ENCODE measurements at regions not wholly inside any gene's neighbourhood (a gene's known extent, or its start where the extent isn't known, plus 50 kb on each side); places are given as distances from the start of the nearest gene placed in this dataset.

DNA sequence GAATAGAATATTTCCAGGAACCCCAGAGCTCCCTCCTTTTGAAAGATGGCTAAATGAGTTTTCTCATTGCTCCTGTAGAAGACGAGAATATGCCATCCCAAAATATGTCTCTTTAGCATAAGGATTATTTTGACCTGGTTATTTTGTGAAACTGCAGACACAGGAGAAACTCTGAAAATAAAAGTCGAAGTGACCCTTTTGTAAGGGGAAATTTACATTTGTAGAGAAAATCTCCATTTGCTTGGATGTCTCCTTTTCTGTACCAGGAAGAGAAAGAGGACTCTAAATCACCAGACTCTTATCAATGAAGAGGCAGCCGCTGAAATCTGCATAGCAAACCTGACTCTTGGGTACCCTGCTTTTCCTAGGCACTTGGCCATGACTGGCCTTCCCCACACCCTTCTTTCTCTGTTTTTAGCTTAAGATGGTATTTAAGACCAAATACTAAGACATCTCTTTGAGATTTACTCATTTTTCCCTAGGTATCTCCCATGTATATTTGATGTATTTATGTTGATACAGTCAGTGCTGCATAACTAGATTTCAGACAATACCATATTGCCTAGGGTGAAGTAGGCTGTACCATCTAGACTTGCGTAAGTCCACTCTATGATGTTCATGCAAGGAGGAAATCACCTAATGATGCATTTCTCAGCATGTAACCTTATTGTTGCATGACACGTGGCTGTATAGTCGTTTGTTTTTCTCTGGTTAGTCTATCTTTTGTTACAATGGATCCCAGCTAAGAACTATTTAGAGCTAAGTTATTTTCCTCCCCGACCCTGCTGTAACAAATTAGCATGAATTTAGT lies 98.2 kb upstream of the UBE3A start:
- peak overlapping the region; percentile 50 for H3K27ac ChIP-seq (ENCODE audit: low read depth, low read length)
- H3K36me3 ChIP-seq (ENCODE audit: control insufficient read depth, insufficient read depth, low read length), result no peaks in the 10 kb centered on the region
- H3K9ac ChIP-seq (ENCODE audit: low read depth, low read length), result no peak overlapping the region
- no peaks in the 10 kb centered on the region for H3K9me3 ChIP-seq (ENCODE audit: control insufficient read depth, insufficient read depth, low read length)
- 0 out of 2 replicates have a peak overlapping the region, but pooled peaks have one; percentile 8 for H3K4me3 ChIP-seq (ENCODE audit: low read depth, low read length)
- no peaks in the 10 kb centered on the region for H3K27me3 ChIP-seq (ENCODE audit: control insufficient read depth, insufficient read depth, low read length)
- H3K4me1 ChIP-seq (ENCODE audit: control insufficient read depth, insufficient read depth, low read length), result peaks cover 33% of the 10 kb centered on the region

DNA sequence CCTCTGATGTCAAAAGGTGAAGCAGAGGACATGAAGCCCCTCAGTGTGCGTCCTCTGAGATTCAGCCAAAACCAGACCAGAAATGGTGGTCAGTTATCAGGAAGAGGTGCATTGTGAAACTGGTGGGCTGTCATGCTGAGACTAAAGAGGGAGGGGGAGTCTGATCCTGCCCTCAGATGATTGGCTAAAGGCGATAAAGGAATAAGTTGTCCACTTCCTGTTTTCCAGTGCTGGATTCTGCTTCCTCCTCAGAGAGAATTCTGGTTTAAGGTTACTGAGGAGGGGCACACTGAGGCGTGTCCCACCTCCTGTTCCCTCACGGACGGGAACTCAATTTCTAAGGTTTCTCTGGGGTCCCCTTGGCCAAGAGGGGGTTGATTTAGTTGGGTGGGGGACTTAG lies 97.0 kb upstream of the UBE3A start:
- H3K36me3 ChIP-seq (ENCODE audit: control insufficient read depth, insufficient read depth, low read length), result no peaks in the 10 kb centered on the region
- H3K27me3 ChIP-seq (ENCODE audit: control insufficient read depth, insufficient read depth, low read length), result no peaks in the 10 kb centered on the region
- H3K9ac ChIP-seq (ENCODE audit: low read depth, low read length), result no peak overlapping the region; the same call in 1 of the 2 replicates
- H3K9me3 ChIP-seq (ENCODE audit: control insufficient read depth, insufficient read depth, low read length), result no peaks in the 10 kb centered on the region
- H3K27ac ChIP-seq (ENCODE audit: low read depth, low read length), result no peak overlapping the region
- H3K4me3 ChIP-seq (ENCODE audit: low read depth, low read length), result no peak overlapping the region
- H3K4me1 ChIP-seq (ENCODE audit: control insufficient read depth, insufficient read depth, low read length), result peaks cover 43% of the 10 kb centered on the region

DNA sequence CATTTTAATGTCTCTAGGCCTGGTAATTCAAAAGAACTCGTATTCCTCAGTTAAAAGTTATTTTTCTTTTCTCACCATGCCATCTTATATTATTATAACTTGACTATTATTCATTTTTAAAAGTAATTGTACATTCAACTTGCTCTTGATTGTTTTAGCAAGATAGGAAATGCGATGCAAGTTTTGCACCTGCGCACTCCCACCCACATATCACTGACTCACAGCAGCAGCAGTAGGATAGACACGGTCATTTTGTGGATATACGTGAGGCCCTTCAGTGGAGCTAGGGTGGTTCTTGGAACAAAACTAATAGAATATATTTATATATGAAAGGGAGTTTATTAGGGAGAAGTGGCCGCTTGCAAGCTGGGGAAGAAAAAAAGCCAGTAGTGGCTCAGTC lies 95.5 kb upstream of the UBE3A start:
- Histone ChIP-seq H3K4me1 (ENCODE audit: control insufficient read depth, insufficient read depth, low read length) (peaks cover 43% of the 10 kb centered on the region), H3K36me3 (ENCODE audit: control insufficient read depth, insufficient read depth, low read length) (no peaks in the 10 kb centered on the region), H3K4me3 (ENCODE audit: low read depth, low read length) (no peak overlapping the region), H3K27me3 (ENCODE audit: control insufficient read depth, insufficient read depth, low read length) (no peaks in the 10 kb centered on the region), H3K9ac (ENCODE audit: low read depth, low read length) (no peak overlapping the region), H3K9me3 (ENCODE audit: control insufficient read depth, insufficient read depth, low read length) (no peaks in the 10 kb centered on the region), H3K27ac (ENCODE audit: low read depth, low read length) (no peak overlapping the region)

DNA sequence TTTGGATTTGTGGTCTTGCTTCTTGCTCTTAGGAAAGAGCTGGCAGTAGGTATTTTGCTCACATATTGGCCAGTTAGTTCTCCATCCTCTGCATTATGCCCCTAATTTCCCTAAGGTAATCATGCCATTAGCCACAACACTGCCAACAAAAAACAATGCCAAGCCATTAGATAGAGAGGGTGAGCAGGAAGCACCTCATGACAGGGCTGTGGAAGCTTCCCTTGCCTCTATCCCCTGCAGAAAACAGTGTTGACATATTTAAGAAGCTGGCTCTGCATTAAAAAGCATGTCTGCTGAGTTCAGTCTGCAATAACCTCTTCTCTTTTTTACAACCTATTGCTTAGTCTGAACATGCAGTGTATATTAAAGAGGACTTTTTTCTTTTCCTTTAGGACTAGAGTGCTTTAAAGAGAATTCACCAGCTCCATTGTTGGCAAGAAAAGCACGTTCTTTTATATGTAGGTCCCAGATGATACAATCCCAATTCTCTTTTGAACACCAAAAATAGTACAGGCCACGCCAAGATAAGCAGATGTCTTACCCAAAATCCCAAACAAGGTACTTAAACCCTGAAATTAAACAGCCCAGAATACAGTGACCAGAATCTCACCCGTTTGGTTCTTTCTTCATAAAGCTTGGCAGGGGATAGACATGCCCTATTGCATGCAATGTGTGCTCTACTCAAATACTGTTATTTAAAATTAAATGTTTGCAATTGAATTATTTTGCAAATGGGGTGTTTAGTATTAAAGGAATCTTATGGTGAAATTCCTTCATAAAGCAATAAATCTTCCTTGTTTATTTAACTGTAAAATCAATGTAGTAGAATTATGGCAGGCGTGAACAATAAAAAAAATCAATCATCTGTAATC lies 93.7 kb upstream of the UBE3A start:
- H3K4me3 ChIP-seq (ENCODE audit: low read depth, low read length), result no peak overlapping the region
- H3K9me3 ChIP-seq (ENCODE audit: control insufficient read depth, insufficient read depth, low read length), result no peaks in the 10 kb centered on the region
- H3K4me1 ChIP-seq (ENCODE audit: control insufficient read depth, insufficient read depth, low read length), result peaks cover 38% of the 10 kb centered on the region
- H3K9ac ChIP-seq (ENCODE audit: low read depth, low read length), result no peak overlapping the region
- no peaks in the 10 kb centered on the region for H3K36me3 ChIP-seq (ENCODE audit: control insufficient read depth, insufficient read depth, low read length)
- H3K27ac ChIP-seq (ENCODE audit: low read depth, low read length), result no peak overlapping the region
- H3K27me3 ChIP-seq (ENCODE audit: control insufficient read depth, insufficient read depth, low read length), result no peaks in the 10 kb centered on the region

DNA sequence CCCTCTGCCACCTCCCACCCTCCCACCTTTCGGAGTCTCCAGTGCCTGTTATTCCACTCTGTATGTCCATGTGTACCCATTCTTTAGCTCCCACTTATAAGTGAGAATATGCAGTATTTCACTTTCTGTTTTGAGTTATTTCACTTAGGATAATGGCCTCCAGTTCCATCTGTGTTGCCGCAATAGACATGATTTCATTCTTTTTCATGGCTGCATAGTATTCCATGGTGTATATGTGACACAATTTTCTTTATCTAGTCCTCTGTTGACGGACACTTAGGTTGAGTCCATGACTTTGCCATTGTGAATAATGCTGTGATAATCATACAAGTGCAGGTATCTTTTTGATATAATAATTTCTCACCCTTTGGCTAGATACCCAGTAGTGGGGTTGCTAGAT lies 91.0 kb upstream of the UBE3A start:
- no peak overlapping the region for H3K27ac ChIP-seq (ENCODE audit: low read depth, low read length)
- peaks cover 28% of the 10 kb centered on the region for H3K4me1 ChIP-seq (ENCODE audit: control insufficient read depth, insufficient read depth, low read length)
- H3K9ac ChIP-seq (ENCODE audit: low read depth, low read length), result no peak overlapping the region
- 0 out of 2 replicates have a peak, but pooled peaks cover under 1% of the 10 kb centered on the region for H3K9me3 ChIP-seq (ENCODE audit: control insufficient read depth, insufficient read depth, low read length)
- no peaks in the 10 kb centered on the region for H3K36me3 ChIP-seq (ENCODE audit: control insufficient read depth, insufficient read depth, low read length)
- H3K27me3 ChIP-seq (ENCODE audit: control insufficient read depth, insufficient read depth, low read length), result no peaks in the 10 kb centered on the region
- no peak overlapping the region for H3K4me3 ChIP-seq (ENCODE audit: low read depth, low read length)

DNA sequence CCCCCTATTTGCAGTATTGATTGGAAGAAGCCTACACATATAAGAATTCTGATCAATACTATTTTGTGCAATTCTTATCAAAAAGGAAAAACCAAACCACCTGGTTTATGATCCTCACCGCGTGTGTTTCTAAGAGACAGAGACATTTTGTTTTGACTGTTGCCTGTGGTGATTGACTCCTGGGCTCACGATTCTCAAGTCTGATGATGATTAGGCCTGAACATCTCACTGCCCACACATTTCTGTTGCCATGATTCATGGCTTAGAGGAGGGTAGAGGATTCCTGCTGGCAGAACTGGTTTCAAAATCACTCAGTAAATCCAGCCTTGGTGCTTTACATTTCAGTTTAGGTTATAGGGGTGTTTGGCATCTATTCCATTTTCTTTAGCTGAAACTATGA lies 88.3 kb upstream of the UBE3A start:
- H3K9me3 ChIP-seq (ENCODE audit: control insufficient read depth, insufficient read depth, low read length), result 0 out of 2 replicates have a peak, but pooled peaks cover 4% of the 10 kb centered on the region
- no peak overlapping the region for H3K4me3 ChIP-seq (ENCODE audit: low read depth, low read length)
- no peak overlapping the region for H3K27ac ChIP-seq (ENCODE audit: low read depth, low read length)
- peaks cover 15% of the 10 kb centered on the region for H3K4me1 ChIP-seq (ENCODE audit: control insufficient read depth, insufficient read depth, low read length)
- no peak overlapping the region for H3K9ac ChIP-seq (ENCODE audit: low read depth, low read length)
- no peaks in the 10 kb centered on the region for H3K27me3 ChIP-seq (ENCODE audit: control insufficient read depth, insufficient read depth, low read length)
- no peaks in the 10 kb centered on the region for H3K36me3 ChIP-seq (ENCODE audit: control insufficient read depth, insufficient read depth, low read length)

DNA sequence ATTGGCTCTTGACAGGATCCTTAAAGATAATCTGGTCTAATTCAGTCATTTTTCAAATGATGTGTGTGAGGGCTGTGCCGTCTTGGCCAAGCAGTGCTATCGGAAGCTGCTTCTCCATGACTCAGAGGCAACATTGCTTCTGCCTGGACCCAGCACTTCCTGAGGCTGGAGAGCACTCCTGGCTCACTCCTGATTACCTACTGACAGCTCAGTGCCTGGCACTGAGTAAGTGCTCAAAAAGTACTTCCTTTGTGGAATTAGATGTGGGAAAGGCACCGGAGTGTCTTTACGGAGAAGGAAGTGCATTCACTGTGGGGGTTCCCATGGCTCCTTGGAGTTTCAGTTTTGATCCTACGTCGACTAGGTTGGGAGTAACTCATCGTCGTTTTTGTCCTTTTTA lies 86.9 kb upstream of the UBE3A start:
- no peaks in the 10 kb centered on the region for H3K36me3 ChIP-seq (ENCODE audit: control insufficient read depth, insufficient read depth, low read length)
- H3K27ac ChIP-seq (ENCODE audit: low read depth, low read length), result no peak overlapping the region
- H3K4me3 ChIP-seq (ENCODE audit: low read depth, low read length), result no peak overlapping the region
- H3K9me3 ChIP-seq (ENCODE audit: control insufficient read depth, insufficient read depth, low read length), result 0 out of 2 replicates have a peak, but pooled peaks cover 4% of the 10 kb centered on the region
- no peak overlapping the region for H3K9ac ChIP-seq (ENCODE audit: low read depth, low read length)
- H3K27me3 ChIP-seq (ENCODE audit: control insufficient read depth, insufficient read depth, low read length), result no peaks in the 10 kb centered on the region
- H3K4me1 ChIP-seq (ENCODE audit: control insufficient read depth, insufficient read depth, low read length), result peaks cover 3% of the 10 kb centered on the region; the same call in 1 of the 2 replicates

DNA sequence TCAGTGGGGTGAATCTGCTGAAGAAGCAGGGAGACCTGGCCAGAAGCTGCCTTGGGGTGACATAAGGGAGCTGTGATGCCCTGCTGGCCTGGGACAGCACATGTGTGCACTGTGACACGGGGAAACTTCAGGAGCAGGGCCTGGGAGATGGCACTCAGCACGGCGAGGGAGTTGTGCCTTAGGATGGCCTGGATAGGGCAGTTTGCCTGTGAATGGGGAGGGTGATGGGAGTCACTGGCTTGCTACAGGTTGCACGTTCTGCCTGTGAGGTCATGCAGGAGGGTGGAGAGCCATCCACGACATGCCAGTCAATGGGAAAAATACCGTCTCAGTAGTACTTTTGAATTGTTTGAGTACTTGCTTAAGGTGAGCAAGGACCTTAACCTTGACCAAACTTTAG lies 76.8 kb upstream of the UBE3A start:
- Histone ChIP-seq H3K27me3 (ENCODE audit: control insufficient read depth, insufficient read depth, low read length) (no peaks in the 10 kb centered on the region), H3K9ac (ENCODE audit: low read depth, low read length) (no peak overlapping the region), H3K36me3 (ENCODE audit: control insufficient read depth, insufficient read depth, low read length) (no peaks in the 10 kb centered on the region), H3K4me3 (ENCODE audit: low read depth, low read length) (no peak overlapping the region), H3K27ac (ENCODE audit: low read depth, low read length) (no peak overlapping the region), H3K9me3 (ENCODE audit: control insufficient read depth, insufficient read depth, low read length) (no peaks in the 10 kb centered on the region), H3K4me1 (ENCODE audit: control insufficient read depth, insufficient read depth, low read length) (peaks cover 8% of the 10 kb centered on the region; the same call in 1 of the 2 replicates)

DNA sequence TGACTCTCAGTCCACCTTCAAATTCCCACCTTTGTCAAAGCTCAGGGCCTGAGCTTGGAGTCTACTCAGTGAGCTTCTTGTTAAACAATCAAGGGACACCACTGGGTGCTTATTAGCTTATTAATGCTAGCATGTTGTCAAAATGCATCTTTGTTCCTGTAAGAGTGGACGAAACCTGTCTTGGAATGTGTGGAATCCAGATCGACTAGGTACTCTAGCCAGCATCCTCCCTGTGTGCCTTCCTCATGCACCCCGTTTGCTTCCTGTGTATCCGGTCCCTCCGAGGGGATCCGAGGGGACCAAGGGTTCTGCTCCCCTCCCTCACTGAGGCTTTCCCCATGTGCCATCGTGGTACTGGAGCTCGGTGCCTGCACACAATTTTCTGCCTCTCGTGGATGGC lies 75.7 kb upstream of the UBE3A start:
- Histone ChIP-seq H3K36me3 (ENCODE audit: control insufficient read depth, insufficient read depth, low read length) (no peaks in the 10 kb centered on the region), H3K9ac (ENCODE audit: low read depth, low read length) (no peak overlapping the region), H3K4me1 (ENCODE audit: control insufficient read depth, insufficient read depth, low read length) (peaks cover 19% of the 10 kb centered on the region), H3K4me3 (ENCODE audit: low read depth, low read length) (no peak overlapping the region), H3K9me3 (ENCODE audit: control insufficient read depth, insufficient read depth, low read length) (no peaks in the 10 kb centered on the region), H3K27me3 (ENCODE audit: control insufficient read depth, insufficient read depth, low read length) (no peaks in the 10 kb centered on the region), H3K27ac (ENCODE audit: low read depth, low read length) (no peak overlapping the region)

DNA sequence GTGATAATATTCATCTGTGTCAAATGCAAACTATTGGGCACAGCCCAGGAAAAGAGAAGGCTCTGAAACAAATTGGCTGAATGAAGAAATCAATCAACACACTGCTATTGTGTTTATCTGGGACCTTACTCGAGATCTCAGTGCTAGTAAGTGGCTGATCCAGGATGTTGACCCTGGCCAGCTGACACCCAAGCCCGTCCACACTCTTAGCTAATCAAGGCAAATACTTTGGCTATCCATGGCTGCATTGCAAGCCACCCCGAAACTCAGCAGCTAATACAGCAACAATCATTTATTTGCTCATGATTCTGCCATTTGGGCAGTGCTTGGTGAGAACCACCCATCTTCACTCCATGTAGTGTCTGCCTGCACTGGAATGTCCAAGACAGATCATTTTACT lies 74.1 kb upstream of the UBE3A start:
- H3K9me3 ChIP-seq (ENCODE audit: control insufficient read depth, insufficient read depth, low read length), result no peaks in the 10 kb centered on the region
- peaks cover 24% of the 10 kb centered on the region for H3K4me1 ChIP-seq (ENCODE audit: control insufficient read depth, insufficient read depth, low read length)

DNA sequence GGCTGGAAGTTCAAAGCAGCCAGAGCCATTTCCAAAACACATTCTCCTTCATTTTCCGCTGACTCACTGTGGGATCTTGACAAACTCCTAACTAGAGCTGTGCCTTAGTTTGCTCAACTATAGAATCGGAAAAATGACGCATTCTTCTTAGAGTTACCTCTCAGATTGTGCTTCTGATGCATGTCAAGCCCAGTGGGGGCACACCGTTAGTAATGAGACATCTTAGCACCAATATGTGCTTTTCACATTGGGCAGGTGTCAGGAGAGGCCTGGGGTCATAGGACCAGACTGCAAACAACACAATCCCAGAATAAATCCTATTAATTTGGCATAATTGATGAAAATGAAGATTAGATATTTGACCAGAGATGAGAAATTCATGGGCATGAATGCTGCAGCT lies 71.3 kb upstream of the UBE3A start:
- Histone ChIP-seq H3K36me3 (ENCODE audit: control insufficient read depth, insufficient read depth, low read length) (no peaks in the 10 kb centered on the region), H3K4me3 (ENCODE audit: low read depth, low read length) (no peak overlapping the region), H3K9me3 (ENCODE audit: control insufficient read depth, insufficient read depth, low read length) (no peaks in the 10 kb centered on the region), H3K9ac (ENCODE audit: low read depth, low read length) (no peak overlapping the region), H3K27ac (ENCODE audit: low read depth, low read length) (no peak overlapping the region), H3K27me3 (ENCODE audit: control insufficient read depth, insufficient read depth, low read length) (no peaks in the 10 kb centered on the region), H3K4me1 (ENCODE audit: control insufficient read depth, insufficient read depth, low read length) (peaks cover 28% of the 10 kb centered on the region)

More for the DNA sequence above, 74.1 kb upstream of the UBE3A start:
- Histone ChIP-seq H3K4me3 (ENCODE audit: low read depth, low read length) (no peak overlapping the region), H3K27ac (ENCODE audit: low read depth, low read length) (no peak overlapping the region), H3K27me3 (ENCODE audit: control insufficient read depth, insufficient read depth, low read length) (no peaks in the 10 kb centered on the region), H3K9ac (ENCODE audit: low read depth, low read length) (no peak overlapping the region), H3K36me3 (ENCODE audit: control insufficient read depth, insufficient read depth, low read length) (no peaks in the 10 kb centered on the region)

All from HUES48 (cell line).